ENCODE measurements at regions not wholly inside any gene's neighbourhood (a gene's known extent, or its start where the extent isn't known, plus 50 kb on each side); places are given as distances from the start of the nearest gene placed in this dataset.

GRCh38 chr6:170164271-170164900 is 126.5 kb downstream of the DLL1 start:
- Histone ChIP-seq H3K4me3 (ENCODE audit: low read depth, low read length, poor library complexity, severe bottlenecking) (no peak overlapping the region), H3K9me3 (ENCODE audit: low read depth, low read length, poor library complexity, severe bottlenecking) (no peaks in the 10 kb centered on the region), H3K27me3 (replicated peaks; ENCODE audit: insufficient read depth, low read depth, low read length, poor library complexity) (no peaks in the 10 kb centered on the region), H3K4me1 (ENCODE audit: insufficient read depth, low read length, poor library complexity, severe bottlenecking) (no peaks in the 10 kb centered on the region), H3K27ac (ENCODE audit: low read depth, low read length, poor library complexity, severe bottlenecking) (no peak overlapping the region), H3K36me3 (ENCODE audit: insufficient read depth, low read length, poor library complexity, severe bottlenecking) (no peaks in the 10 kb centered on the region)
- no peak for DNase-seq (ENCODE audit: low spot score)
- CTCF ChIA-PET = no interaction called here
- no TSS peak for BruUV-seq (replicated peaks)
- TF ChIP-seq CTCF (conservative IDR thresholded peaks at IDR 0.05; ENCODE audit: low read depth, low read length) (no peak), EZH2 (IDR thresholded peaks at IDR 0.05; ENCODE audit: borderline replicate concordance, low read depth, low read length, poor library complexity, severe bottlenecking) (no peak)
- POLR2A ChIA-PET (ENCODE audit: low non-redundant PET) = no interaction called here
- intact Hi-C loops (cut with micrococcal nuclease; ENCODE audit: unreplicated experiment) = no loop called here

GRCh38 chr6:170163405-170164170 is 127.3 kb downstream of the DLL1 start:
- CTCF ChIA-PET = no interaction called here
- no peak for DNase-seq (ENCODE audit: low spot score)
- TF ChIP-seq CTCF (conservative IDR thresholded peaks at IDR 0.05; ENCODE audit: low read depth, low read length) (no peak), EZH2 (IDR thresholded peaks at IDR 0.05; ENCODE audit: borderline replicate concordance, low read depth, low read length, poor library complexity, severe bottlenecking) (no peak)
- Histone ChIP-seq H3K36me3 (ENCODE audit: insufficient read depth, low read length, poor library complexity, severe bottlenecking) (no peaks in the 10 kb centered on the region), H3K4me1 (ENCODE audit: insufficient read depth, low read length, poor library complexity, severe bottlenecking) (no peaks in the 10 kb centered on the region), H3K9me3 (ENCODE audit: low read depth, low read length, poor library complexity, severe bottlenecking) (no peaks in the 10 kb centered on the region), H3K27me3 (replicated peaks; ENCODE audit: insufficient read depth, low read depth, low read length, poor library complexity) (no peaks in the 10 kb centered on the region), H3K27ac (ENCODE audit: low read depth, low read length, poor library complexity, severe bottlenecking) (no peak overlapping the region), H3K4me3 (ENCODE audit: low read depth, low read length, poor library complexity, severe bottlenecking) (no peak overlapping the region)
- BruUV-seq (replicated peaks) = no TSS peak
- POLR2A ChIA-PET (ENCODE audit: low non-redundant PET) = no interaction called here
- intact Hi-C loops (cut with micrococcal nuclease; ENCODE audit: unreplicated experiment) = no loop called here

- no peak for DNase-seq (ENCODE audit: low spot score)
- POLR2A ChIA-PET (ENCODE audit: low non-redundant PET) = no interaction called here
- no TSS peak for BruUV-seq (replicated peaks)
- intact Hi-C loops (cut with micrococcal nuclease; ENCODE audit: unreplicated experiment) = no loop called here
- no peak overlapping the region for H3K4me3 ChIP-seq (ENCODE audit: low read depth, low read length, poor library complexity, severe bottlenecking)
- no peaks in the 10 kb centered on the region for H3K4me1 ChIP-seq (ENCODE audit: insufficient read depth, low read length, poor library complexity, severe bottlenecking)
- no peaks in the 10 kb centered on the region for H3K27me3 ChIP-seq (replicated peaks; ENCODE audit: insufficient read depth, low read depth, low read length, poor library complexity)
- no peak overlapping the region for H3K27ac ChIP-seq (ENCODE audit: low read depth, low read length, poor library complexity, severe bottlenecking)
- no peak for TF ChIP-seq EZH2 (IDR thresholded peaks at IDR 0.05; ENCODE audit: borderline replicate concordance, low read depth, low read length, poor library complexity, severe bottlenecking)
- no peak for TF ChIP-seq CTCF (conservative IDR thresholded peaks at IDR 0.05; ENCODE audit: low read depth, low read length)
- no peaks in the 10 kb centered on the region for H3K9me3 ChIP-seq (ENCODE audit: low read depth, low read length, poor library complexity, severe bottlenecking)
- CTCF ChIA-PET = no interaction called here
- no peaks in the 10 kb centered on the region for H3K36me3 ChIP-seq (ENCODE audit: insufficient read depth, low read length, poor library complexity, severe bottlenecking)
Measured at GRCh38 chr6:170162775-170163404, 128.0 kb downstream of the DLL1 start.
